ENCODE measurements at regions not wholly inside any gene's neighbourhood (a gene's known extent, or its start where the extent isn't known, plus 50 kb on each side); places are given as distances from the start of the nearest gene placed in this dataset.

DNA sequence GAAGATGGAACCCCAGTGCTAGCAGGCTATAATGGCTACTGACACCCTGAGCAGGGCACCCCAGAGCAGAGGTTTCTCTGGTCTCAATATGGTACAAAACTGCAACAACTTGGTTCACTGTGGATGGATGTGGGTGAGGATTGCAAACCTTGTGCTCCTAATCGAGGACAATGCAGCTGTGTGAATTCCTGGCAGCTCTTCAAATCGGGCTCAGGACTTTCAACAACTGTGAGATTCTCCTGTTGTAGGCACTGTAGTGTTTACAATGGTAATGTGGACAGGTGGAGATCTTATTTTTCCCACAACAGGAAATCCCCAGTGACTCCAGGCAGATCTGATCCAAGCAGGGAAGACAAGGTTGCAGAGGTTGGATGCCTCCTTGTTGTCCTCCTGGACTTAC lies 101.5 kb downstream of the RCHY1 start:
- DNase-seq (ENCODE audit: low read depth, low spot score) (no peak), FAIRE-seq (no peak)
- Histone ChIP-seq H3K4me2 (ENCODE audit: insufficient read depth, low read length) (no peak overlapping the region), H3K27me3 (ENCODE audit: control insufficient read depth in 2 of 2, insufficient read depth in 2 of 2, low read length in 2 of 2) (no peaks in the 10 kb centered on the region), H3K4me3 (replicated peaks in 1 of 3; ENCODE audit: insufficient read depth in 1 of 3, low read depth in 1 of 3, low read length in 3 of 3) (no peak overlapping the region), H4K20me1 (replicated peaks; ENCODE audit: control insufficient read depth, extremely low read depth, insufficient read depth, low read length) (no peaks in the 10 kb centered on the region), H3K9ac (replicated peaks; ENCODE audit: extremely low read depth, insufficient read depth, low read length) (no peak overlapping the region), H3K4me1 (ENCODE audit: control insufficient read depth, extremely low read depth, insufficient read depth, low read length) (no peaks in the 10 kb centered on the region), H3K9me3 (replicated peaks; ENCODE audit: control insufficient read depth, insufficient read depth, low read length) (no peaks in the 10 kb centered on the region), H3K27ac (ENCODE audit: insufficient read depth, low read depth, low read length) (no peak overlapping the region), H3K36me3 (ENCODE audit: control insufficient read depth in 2 of 2, extremely low read depth in 1 of 2, insufficient read depth in 2 of 2, low read length in 2 of 2) (no peaks in the 10 kb centered on the region), H3K9me1 (replicated peaks; ENCODE audit: control insufficient read depth, extremely low read depth, insufficient read depth, low read length) (no peaks in the 10 kb centered on the region), H3K79me2 (ENCODE audit: control insufficient read depth, insufficient read depth, low read length) (no peaks in the 10 kb centered on the region), H2AFZ (ENCODE audit: low read depth, low read length) (no peak overlapping the region)
- ChIA-PET CTCF (no interaction called here), POLR2A (no interaction called here)
- dilution Hi-C loops (cut with MboI; ENCODE audit: extremely low pct_ligation_motif_present, low sequenced_read_pairs) (no loop called here), intact Hi-C loops (cut with micrococcal nuclease) (no loop called here)
- no TSS peak for BruUV-seq (replicated peaks)
- TF ChIP-seq, protein P1, sequence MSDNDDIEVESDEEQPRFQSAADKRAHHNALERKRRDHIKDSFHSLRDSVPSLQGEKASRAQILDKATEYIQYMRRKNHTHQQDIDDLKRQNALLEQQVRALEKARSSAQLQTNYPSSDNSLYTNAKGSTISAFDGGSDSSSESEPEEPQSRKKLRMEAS (IDR thresholded peaks at IDR 0.05; ENCODE audit: insufficient read depth, insufficient read length) = no peak
- TF ChIP-seq POLR2A (IDR thresholded peaks at IDR 0.05; ENCODE audit: low read depth, low read length) = no peak
- TF ChIP-seq POLR2AphosphoS5 (IDR thresholded peaks at IDR 0.05; ENCODE audit: insufficient read depth, low read depth, low read length) = no peak
- no peak for TF ChIP-seq MYC (IDR thresholded peaks at IDR 0.05; ENCODE audit: low read depth, low read length)
- TF ChIP-seq JUN (IDR thresholded peaks at IDR 0.05; ENCODE audit: borderline replicate concordance, insufficient read depth, insufficient read length, low read depth) = no peak
- no peak for TF ChIP-seq FOS (IDR thresholded peaks at IDR 0.05; ENCODE audit: borderline replicate concordance, insufficient read depth, low read length)
- no peak for TF ChIP-seq GATA2 (IDR thresholded peaks at IDR 0.05; ENCODE audit: insufficient read depth, insufficient read length, low read depth, low read length)
- TF ChIP-seq EZH2 (IDR thresholded peaks at IDR 0.05; ENCODE audit: borderline replicate concordance, low read depth, low read length, severe bottlenecking) = no peak
- TF ChIP-seq, protein P2, sequence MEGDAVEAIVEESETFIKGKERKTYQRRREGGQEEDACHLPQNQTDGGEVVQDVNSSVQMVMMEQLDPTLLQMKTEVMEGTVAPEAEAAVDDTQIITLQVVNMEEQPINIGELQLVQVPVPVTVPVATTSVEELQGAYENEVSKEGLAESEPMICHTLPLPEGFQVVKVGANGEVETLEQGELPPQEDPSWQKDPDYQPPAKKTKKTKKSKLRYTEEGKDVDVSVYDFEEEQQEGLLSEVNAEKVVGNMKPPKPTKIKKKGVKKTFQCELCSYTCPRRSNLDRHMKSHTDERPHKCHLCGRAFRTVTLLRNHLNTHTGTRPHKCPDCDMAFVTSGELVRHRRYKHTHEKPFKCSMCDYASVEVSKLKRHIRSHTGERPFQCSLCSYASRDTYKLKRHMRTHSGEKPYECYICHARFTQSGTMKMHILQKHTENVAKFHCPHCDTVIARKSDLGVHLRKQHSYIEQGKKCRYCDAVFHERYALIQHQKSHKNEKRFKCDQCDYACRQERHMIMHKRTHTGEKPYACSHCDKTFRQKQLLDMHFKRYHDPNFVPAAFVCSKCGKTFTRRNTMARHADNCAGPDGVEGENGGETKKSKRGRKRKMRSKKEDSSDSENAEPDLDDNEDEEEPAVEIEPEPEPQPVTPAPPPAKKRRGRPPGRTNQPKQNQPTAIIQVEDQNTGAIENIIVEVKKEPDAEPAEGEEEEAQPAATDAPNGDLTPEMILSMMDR (IDR thresholded peaks at IDR 0.05; ENCODE audit: extremely low read depth in 1 of 2, insufficient read depth in 1 of 2, low read depth in 1 of 2, low read length in 2 of 2) = no peak

Data from endothelial cell of umbilical vein (primary cell).